PFSK-1 (cell line): ENCODE measurements at regions not wholly inside any gene's neighbourhood (a gene's known extent, or its start where the extent isn't known, plus 50 kb on each side); places are given as distances from the start of the nearest gene placed in this dataset.

ENCODE experiments used
- FOXP2 ChIP-seq: optimal IDR thresholded peaks from 2 replicates; pipeline ENCODE3; 2011; ENCODE audit warnings: borderline replicate concordance, control low read depth, inconsistent platforms; ENCODE audit not compliant: insufficient read depth; ENCODE audit errors: extremely low read length, extremely low read depth
- POLR2AphosphoS5 ChIP-seq: IDR thresholded peaks from 2 replicates; pipeline ENCODE4 v1.6.1; 2012; ENCODE audit warnings: low read depth, mild to moderate bottlenecking, control low read depth, low read length, moderate library complexity
- SIN3A ChIP-seq: IDR thresholded peaks from 2 replicates; pipeline ENCODE4 v1.6.1; 2012; ENCODE audit warnings: mild to moderate bottlenecking, low read length, moderate library complexity, borderline replicate concordance; ENCODE audit not compliant: insufficient read depth
- TAF1 ChIP-seq: IDR thresholded peaks from 2 replicates; pipeline ENCODE4 v1.6.1; 2012; ENCODE audit warnings: low read length, control low read depth, borderline replicate concordance; ENCODE audit not compliant: insufficient read depth
- TF ChIP-seq, protein P1 (sequence below), 2 experiments: IDR thresholded peaks; 2 replicates each; pipeline versions ENCODE4 v1.6.1 to v1.8.0; 2011 to 2012; ENCODE audit warnings: low read depth in 2 of 2, low read length in 2 of 2, control low read depth in 1 of 2, inconsistent platforms in 1 of 2, mild to moderate bottlenecking in 1 of 2, moderate library complexity in 1 of 2; ENCODE audit not compliant: insufficient read depth in 1 of 2

DNA sequence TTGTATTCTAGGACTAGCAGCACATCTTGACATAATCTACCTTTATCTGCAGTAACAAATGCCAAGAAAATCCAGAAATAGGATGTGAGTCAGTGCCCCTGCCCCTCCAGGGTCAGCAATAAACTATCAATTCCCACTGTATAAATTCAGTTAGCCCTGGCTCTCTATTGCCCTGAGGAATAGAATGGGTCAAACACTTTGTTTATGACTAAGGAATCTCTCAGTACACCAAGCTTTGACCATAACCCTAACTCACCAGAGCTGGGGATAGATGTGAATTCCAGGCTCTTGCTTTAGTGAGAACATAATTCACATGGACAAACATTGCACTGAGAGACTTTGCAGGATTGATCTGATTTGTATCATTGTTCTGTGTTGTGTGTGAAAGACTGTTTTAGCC is 82.3 kb downstream of the CXXC4 start:
- TF ChIP-seq, protein P1, sequence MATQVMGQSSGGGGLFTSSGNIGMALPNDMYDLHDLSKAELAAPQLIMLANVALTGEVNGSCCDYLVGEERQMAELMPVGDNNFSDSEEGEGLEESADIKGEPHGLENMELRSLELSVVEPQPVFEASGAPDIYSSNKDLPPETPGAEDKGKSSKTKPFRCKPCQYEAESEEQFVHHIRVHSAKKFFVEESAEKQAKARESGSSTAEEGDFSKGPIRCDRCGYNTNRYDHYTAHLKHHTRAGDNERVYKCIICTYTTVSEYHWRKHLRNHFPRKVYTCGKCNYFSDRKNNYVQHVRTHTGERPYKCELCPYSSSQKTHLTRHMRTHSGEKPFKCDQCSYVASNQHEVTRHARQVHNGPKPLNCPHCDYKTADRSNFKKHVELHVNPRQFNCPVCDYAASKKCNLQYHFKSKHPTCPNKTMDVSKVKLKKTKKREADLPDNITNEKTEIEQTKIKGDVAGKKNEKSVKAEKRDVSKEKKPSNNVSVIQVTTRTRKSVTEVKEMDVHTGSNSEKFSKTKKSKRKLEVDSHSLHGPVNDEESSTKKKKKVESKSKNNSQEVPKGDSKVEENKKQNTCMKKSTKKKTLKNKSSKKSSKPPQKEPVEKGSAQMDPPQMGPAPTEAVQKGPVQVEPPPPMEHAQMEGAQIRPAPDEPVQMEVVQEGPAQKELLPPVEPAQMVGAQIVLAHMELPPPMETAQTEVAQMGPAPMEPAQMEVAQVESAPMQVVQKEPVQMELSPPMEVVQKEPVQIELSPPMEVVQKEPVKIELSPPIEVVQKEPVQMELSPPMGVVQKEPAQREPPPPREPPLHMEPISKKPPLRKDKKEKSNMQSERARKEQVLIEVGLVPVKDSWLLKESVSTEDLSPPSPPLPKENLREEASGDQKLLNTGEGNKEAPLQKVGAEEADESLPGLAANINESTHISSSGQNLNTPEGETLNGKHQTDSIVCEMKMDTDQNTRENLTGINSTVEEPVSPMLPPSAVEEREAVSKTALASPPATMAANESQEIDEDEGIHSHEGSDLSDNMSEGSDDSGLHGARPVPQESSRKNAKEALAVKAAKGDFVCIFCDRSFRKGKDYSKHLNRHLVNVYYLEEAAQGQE (IDR thresholded peaks at IDR 0.05; ENCODE audit: insufficient read depth in 1 of 2, low read depth in 2 of 2, low read length in 2 of 2): no peak
- no peak for TF ChIP-seq FOXP2
- no peak for TF ChIP-seq SIN3A
- TF ChIP-seq TAF1: no peak
- TF ChIP-seq POLR2AphosphoS5: no peak

DNA sequence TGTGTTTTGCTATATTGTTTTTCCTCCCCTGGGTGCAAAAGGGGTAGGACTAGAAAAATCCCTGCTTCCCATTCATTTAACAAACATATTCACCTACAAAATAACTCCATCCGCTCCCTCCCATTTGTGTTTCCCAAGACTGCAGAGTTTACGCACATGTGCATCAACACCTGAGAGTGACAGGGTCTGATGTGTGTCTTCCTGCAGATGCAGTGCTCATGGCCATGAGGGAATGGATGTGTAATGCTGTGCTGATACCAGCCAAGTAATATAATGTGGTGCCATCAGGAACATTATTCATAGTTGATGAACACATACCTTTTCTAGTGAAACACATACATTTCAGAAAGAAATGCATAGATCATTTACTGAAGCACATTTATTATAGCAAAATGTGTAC is 83.2 kb downstream of the CXXC4 start:
- peak; percentile 36 for TF ChIP-seq FOXP2
- TF ChIP-seq TAF1: no peak
- TF ChIP-seq POLR2AphosphoS5: no peak
- TF ChIP-seq, protein P1 (IDR thresholded peaks at IDR 0.05; ENCODE audit: insufficient read depth in 1 of 2, low read depth in 2 of 2, low read length in 2 of 2): no peak

DNA sequence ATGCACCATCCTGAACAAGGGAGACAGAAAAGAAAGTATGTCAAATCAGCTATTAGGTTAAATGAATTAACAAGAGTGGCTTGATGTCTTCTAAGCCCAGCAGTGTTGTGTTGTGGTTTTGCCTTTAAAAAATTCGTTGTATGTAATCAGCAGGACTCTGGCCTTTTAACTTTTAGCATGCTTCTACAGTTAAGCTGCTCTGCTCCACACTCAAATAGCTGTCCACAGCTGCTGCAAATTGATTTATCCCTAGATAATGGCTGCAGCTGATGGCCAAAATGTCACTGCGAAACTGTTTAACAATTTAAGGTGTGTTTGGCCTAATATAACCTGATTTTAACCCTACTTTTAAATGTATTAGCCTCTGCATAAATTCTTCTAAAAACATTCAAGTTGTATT is 85.8 kb downstream of the CXXC4 start:
- no peak for TF ChIP-seq TAF1
- TF ChIP-seq, protein P1 (IDR thresholded peaks at IDR 0.05; ENCODE audit: insufficient read depth in 1 of 2, low read depth in 2 of 2, low read length in 2 of 2): no peak
- no peak for TF ChIP-seq SIN3A
- TF ChIP-seq POLR2AphosphoS5: no peak
- no peak for TF ChIP-seq FOXP2

DNA sequence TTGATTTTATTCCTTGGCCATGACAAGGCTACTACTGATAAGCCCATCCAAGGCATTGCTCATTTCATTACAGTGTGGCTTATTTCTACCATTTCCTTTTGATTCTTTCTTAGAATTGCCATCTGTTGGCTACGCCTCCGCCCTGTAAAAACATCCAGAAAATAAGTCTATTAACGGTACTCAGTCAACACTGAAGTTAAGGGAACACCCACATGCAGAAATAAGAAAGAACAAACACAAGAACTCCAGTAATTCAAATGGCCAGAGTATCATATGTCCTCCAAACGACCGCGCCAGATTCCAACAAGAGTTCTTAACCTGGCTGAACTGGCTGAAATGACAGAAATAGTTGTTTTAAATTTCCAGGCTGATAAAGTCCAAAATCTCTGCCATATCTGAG is 90.3 kb downstream of the CXXC4 start:
- TF ChIP-seq TAF1 (no peak), FOXP2 (no peak), SIN3A (no peak), POLR2AphosphoS5 (no peak)
- TF ChIP-seq, protein P1 (IDR thresholded peaks at IDR 0.05; ENCODE audit: insufficient read depth in 1 of 2, low read depth in 2 of 2, low read length in 2 of 2): no peak

DNA sequence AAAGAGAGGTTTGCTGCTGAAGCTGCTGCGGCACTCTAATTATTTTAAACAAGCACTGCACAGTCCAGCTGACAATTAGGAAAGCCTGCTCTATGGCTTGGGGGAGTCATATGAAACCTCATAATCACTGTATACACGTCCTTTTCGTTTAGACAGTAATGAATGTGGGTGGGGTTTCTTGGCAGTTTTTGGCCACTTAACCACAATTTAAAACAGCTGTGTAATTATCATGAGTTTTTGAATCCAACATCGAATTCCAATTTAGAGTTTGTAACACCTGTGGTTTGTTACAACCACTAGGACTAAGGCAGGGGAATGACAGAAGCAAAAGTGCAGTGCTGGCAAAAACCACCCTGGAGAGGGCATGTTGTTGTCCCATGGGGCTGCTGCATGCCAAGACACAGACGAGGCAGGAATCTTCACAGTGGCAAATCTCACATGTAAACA is 99.5 kb downstream of the CXXC4 start:
- TF ChIP-seq POLR2AphosphoS5: no peak
- peak; percentile 59; the same call in 1 of the 2 replicates for TF ChIP-seq SIN3A
- TF ChIP-seq, protein P1 (IDR thresholded peaks at IDR 0.05; ENCODE audit: insufficient read depth in 1 of 2, low read depth in 2 of 2, low read length in 2 of 2): 0 out of 4 replicates have a peak, but pooled peaks of 1 of the 2 experiments have one; percentile 42
- peak; percentile 46; the same call in 1 of the 2 replicates for TF ChIP-seq TAF1
